ENCODE measurements at regions not wholly inside any gene's neighbourhood (a gene's known extent, or its start where the extent isn't known, plus 50 kb on each side); places are given as distances from the start of the nearest gene placed in this dataset.

GRCh38 chr10:109701633-109702215 is 221.6 kb downstream of the XPNPEP1 start:
- TF ChIP-seq CTCF (IDR thresholded peaks at IDR 0.05; ENCODE audit: insufficient read depth in 1 of 2, low read depth in 1 of 2, low read length in 1 of 2, severe bottlenecking in 1 of 2, unreplicated experiment in 1 of 2), result no peak
- intact Hi-C loops (cut with micrococcal nuclease; ENCODE audit: unreplicated experiment), result no loop called here
- Mint-ChIP-seq H3K36me3 (ENCODE audit: insufficient read depth, unreplicated experiment) (no peaks in the 10 kb centered on the region), H3K9me3 (ENCODE audit: unreplicated experiment) (no peaks in the 10 kb centered on the region), H3K4me1 (ENCODE audit: low read depth, unreplicated experiment) (no peaks in the 10 kb centered on the region), H3K4me3 (ENCODE audit: unreplicated experiment) (no peak overlapping the region), H3K27me3 (ENCODE audit: insufficient read depth, unreplicated experiment) (peaks cover 7% of the 10 kb centered on the region), H3K27ac (ENCODE audit: unreplicated experiment) (no peak overlapping the region)
- DNase-seq, result no peak
- CTCF ChIA-PET, result no interaction called here
- no TSS peak for BruUV-seq (replicated peaks)
- Histone ChIP-seq H3K27me3 (replicated peaks; ENCODE audit: control insufficient read depth, insufficient read depth, low read length) (no peaks in the 10 kb centered on the region), H3K36me3 (ENCODE audit: control insufficient read depth, insufficient read depth, low read length) (no peaks in the 10 kb centered on the region), H3K4me1 (no peaks in the 10 kb centered on the region), H3K4me3 (ENCODE audit: low read depth, low read length) (no peak overlapping the region), H3K9me3 (no peaks in the 10 kb centered on the region)
- POLR2A ChIA-PET, result no interaction called here

DNA sequence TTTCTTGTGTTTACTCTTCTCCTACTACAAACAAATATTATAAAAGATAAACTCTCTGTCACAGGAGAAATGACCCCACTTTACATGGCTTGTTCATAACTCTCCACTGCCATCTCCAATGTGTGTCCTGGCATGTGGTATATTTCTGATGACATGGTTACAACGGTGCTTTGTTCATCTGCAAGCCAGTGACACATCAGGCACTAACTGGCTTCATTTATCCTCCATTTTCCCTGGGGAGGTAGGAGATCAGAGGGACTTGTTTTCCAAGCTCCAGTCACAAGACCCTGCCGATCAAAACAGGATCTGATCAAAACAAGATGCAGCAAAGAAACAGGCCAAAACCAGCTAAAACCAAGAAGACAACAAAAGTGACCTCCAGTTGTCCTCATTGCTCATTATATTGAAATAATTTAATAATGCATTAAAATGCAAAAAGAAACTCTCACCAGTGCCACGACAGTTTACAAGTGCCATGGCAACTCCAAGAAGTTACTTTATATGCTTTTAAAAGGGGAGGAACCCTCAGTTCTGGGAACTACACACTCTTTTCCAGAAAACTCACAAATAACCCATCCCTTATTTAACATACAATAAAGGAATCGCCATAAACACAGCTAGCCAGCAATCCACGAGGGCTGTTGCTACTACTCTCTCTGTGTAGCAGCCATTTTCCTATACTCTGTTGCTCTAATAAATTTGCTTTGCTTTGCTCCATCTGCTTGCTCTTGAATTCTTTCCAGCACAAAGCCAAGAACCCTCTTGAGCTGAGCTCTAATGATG is 224.2 kb downstream of the XPNPEP1 start:
- H3K36me3 Mint-ChIP-seq (ENCODE audit: insufficient read depth, unreplicated experiment), result no peaks in the 10 kb centered on the region
- ChIA-PET CTCF (no interaction called here), POLR2A (no interaction called here)
- Histone ChIP-seq H3K4me3 (ENCODE audit: low read depth, low read length) (no peak overlapping the region), H3K27me3 (replicated peaks; ENCODE audit: control insufficient read depth, insufficient read depth, low read length) (no peaks in the 10 kb centered on the region), H3K4me1 (no peaks in the 10 kb centered on the region), H3K9me3 (no peaks in the 10 kb centered on the region), H3K36me3 (ENCODE audit: control insufficient read depth, insufficient read depth, low read length) (no peaks in the 10 kb centered on the region)
- H3K27ac Mint-ChIP-seq (ENCODE audit: unreplicated experiment), result no peak overlapping the region
- H3K9me3 Mint-ChIP-seq (ENCODE audit: unreplicated experiment), result no peaks in the 10 kb centered on the region
- no TSS peak for BruUV-seq (replicated peaks)
- H3K4me3 Mint-ChIP-seq (ENCODE audit: unreplicated experiment), result no peak overlapping the region
- intact Hi-C loops (cut with micrococcal nuclease; ENCODE audit: unreplicated experiment), result no loop called here
- H3K4me1 Mint-ChIP-seq (ENCODE audit: low read depth, unreplicated experiment), result no peaks in the 10 kb centered on the region
- no peak for TF ChIP-seq CTCF (IDR thresholded peaks at IDR 0.05; ENCODE audit: insufficient read depth in 1 of 2, low read depth in 1 of 2, low read length in 1 of 2, severe bottlenecking in 1 of 2, unreplicated experiment in 1 of 2)
- H3K27me3 Mint-ChIP-seq (ENCODE audit: insufficient read depth, unreplicated experiment), result peaks cover 10% of the 10 kb centered on the region
- no peak for DNase-seq

- no peak overlapping the region for H3K4me3 Mint-ChIP-seq (ENCODE audit: unreplicated experiment)
- no peaks in the 10 kb centered on the region for H3K4me1 ChIP-seq
- peaks cover 10% of the 10 kb centered on the region for H3K27me3 Mint-ChIP-seq (ENCODE audit: insufficient read depth, unreplicated experiment)
- H3K36me3 Mint-ChIP-seq (ENCODE audit: insufficient read depth, unreplicated experiment), result no peaks in the 10 kb centered on the region
- CTCF ChIA-PET, result no interaction called here
- no peaks in the 10 kb centered on the region for H3K36me3 ChIP-seq (ENCODE audit: control insufficient read depth, insufficient read depth, low read length)
- BruUV-seq (replicated peaks), result no TSS peak
- no peaks in the 10 kb centered on the region for H3K4me1 Mint-ChIP-seq (ENCODE audit: low read depth, unreplicated experiment)
- no peak for DNase-seq
- H3K27me3 ChIP-seq (replicated peaks; ENCODE audit: control insufficient read depth, insufficient read depth, low read length), result no peaks in the 10 kb centered on the region
- POLR2A ChIA-PET, result no interaction called here
- intact Hi-C loops (cut with micrococcal nuclease; ENCODE audit: unreplicated experiment), result no loop called here
- H3K27ac Mint-ChIP-seq (ENCODE audit: unreplicated experiment), result no peak overlapping the region
- no peak for TF ChIP-seq CTCF (IDR thresholded peaks at IDR 0.05; ENCODE audit: insufficient read depth in 1 of 2, low read depth in 1 of 2, low read length in 1 of 2, severe bottlenecking in 1 of 2, unreplicated experiment in 1 of 2)
- H3K9me3 ChIP-seq, result no peaks in the 10 kb centered on the region
- no peaks in the 10 kb centered on the region for H3K9me3 Mint-ChIP-seq (ENCODE audit: unreplicated experiment)
- no peak overlapping the region for H3K4me3 ChIP-seq (ENCODE audit: low read depth, low read length)
Observed at GRCh38 chr10:109698086-109698485, 225.2 kb downstream of the XPNPEP1 start.
